Esophagus muscularis mucosa (tissue), 3 donors: ENCODE measurements at regions not wholly inside any gene's neighbourhood (a gene's known extent, or its start where the extent isn't known, plus 50 kb on each side); places are given as distances from the start of the nearest gene placed in this dataset.

Experiments used
- POLR2A ChIP-seq: fragments of 450-650 bp; IDR thresholded peaks from one replicate; pipeline ENCODE4 v1.6.1; 2017; ENCODE audit warnings: antibody characterized with exemption, moderate library complexity, mild to moderate bottlenecking, low read depth
- TF ChIP-seq, protein P1 (sequence below), 3 experiments: fragments of 200-600 bp in 2 of 3; fragments of 450-650 bp in 1 of 3; sonication (generic) in 2 of 3; IDR thresholded peaks; one replicate each; pipeline ENCODE4 v1.5.1; 2017 to 2019; ENCODE audit warnings: antibody characterized with exemption in 3 of 3, mild to moderate bottlenecking in 2 of 3, moderate library complexity in 1 of 3

DNA sequence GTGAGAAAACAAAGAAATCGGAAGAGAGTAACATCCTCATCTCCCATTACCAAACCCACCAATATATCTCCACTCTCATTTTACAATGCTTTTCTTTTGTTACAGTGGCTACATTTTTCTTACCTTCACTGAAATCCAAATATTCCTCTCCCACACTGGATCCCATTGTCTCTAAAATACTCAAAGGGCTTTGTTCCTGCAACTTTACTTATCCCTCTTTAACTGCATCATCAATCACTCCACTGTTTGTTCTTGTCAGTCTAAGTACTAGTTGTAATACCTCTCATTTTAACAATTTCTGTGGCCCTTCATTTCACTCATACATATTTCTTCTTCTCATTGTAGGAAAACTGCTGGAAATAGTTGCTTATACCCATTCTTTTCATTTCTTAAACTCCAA is 464.2 kb upstream of the PIK3C3 start:
- TF ChIP-seq, protein P1, sequence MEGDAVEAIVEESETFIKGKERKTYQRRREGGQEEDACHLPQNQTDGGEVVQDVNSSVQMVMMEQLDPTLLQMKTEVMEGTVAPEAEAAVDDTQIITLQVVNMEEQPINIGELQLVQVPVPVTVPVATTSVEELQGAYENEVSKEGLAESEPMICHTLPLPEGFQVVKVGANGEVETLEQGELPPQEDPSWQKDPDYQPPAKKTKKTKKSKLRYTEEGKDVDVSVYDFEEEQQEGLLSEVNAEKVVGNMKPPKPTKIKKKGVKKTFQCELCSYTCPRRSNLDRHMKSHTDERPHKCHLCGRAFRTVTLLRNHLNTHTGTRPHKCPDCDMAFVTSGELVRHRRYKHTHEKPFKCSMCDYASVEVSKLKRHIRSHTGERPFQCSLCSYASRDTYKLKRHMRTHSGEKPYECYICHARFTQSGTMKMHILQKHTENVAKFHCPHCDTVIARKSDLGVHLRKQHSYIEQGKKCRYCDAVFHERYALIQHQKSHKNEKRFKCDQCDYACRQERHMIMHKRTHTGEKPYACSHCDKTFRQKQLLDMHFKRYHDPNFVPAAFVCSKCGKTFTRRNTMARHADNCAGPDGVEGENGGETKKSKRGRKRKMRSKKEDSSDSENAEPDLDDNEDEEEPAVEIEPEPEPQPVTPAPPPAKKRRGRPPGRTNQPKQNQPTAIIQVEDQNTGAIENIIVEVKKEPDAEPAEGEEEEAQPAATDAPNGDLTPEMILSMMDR (IDR thresholded peaks at IDR 0.05): no peak
- TF ChIP-seq POLR2A: no peak
